Transverse colon (tissue), 4 donors: ENCODE measurements at regions not wholly inside any gene's neighbourhood (a gene's known extent, or its start where the extent isn't known, plus 50 kb on each side); places are given as distances from the start of the nearest gene placed in this dataset.
"Not testable (repeated sequence)": the region's sequence is repeated elsewhere in the genome, so short reads cannot be mapped to it uniquely, and the experiment has no call there.

ENCODE experiments used
- DNase-seq: peaks from one replicate; pipeline ENCODE4 v3.0.0-alpha.2; 2019
- H3K27ac ChIP-seq, 4 donors: fragments of 200-600 bp; sonication (generic); 2 replicates each; pipeline ENCODE4 v1.5.1; 2016 to 2018; ENCODE audit warnings: inconsistent platforms in 4 of 4
- H3K27me3 ChIP-seq: fragments of 200-600 bp; sonication (generic); 2 replicates; pipeline ENCODE4 v1.5.1; 2017; ENCODE audit warnings: inconsistent platforms
- H3K36me3 ChIP-seq, 4 donors: fragments of 200-600 bp; sonication (generic); 2 replicates each; pipeline ENCODE4 v1.5.1; 2017 to 2019; ENCODE audit warnings: inconsistent platforms in 4 of 4
- H3K4me1 ChIP-seq, 4 donors: fragments of 200-600 bp; sonication (generic); 2 replicates each; pipeline ENCODE4 v1.5.1; 2017 to 2020; ENCODE audit warnings: inconsistent platforms in 4 of 4
- H3K4me3 ChIP-seq, 4 donors: fragments of 200-600 bp; sonication (generic); 1 replicate in 1 of 4; 2 replicates in 3 of 4; pipeline versions ENCODE4 v1.5.1 to v1.6.1; 2017 to 2019; ENCODE audit warnings: inconsistent platforms in 4 of 4
- H3K9me3 ChIP-seq, 2 donors: fragments of 200-600 bp; sonication (generic); 2 replicates each; pipeline ENCODE4 v1.5.1; 2017 to 2019; ENCODE audit warnings: inconsistent platforms in 2 of 2
- CTCF ChIP-seq, 5 experiments: fragments of 200-600 bp in 3 of 5; fragments of 450-650 bp in 2 of 5; sonication (generic) in 3 of 5; IDR thresholded peaks; 1 replicate in 2 of 5; 2 replicates in 3 of 5; pipeline ENCODE4 v1.5.1; 2016 to 2017; ENCODE audit warnings: antibody characterized with exemption in 5 of 5, inconsistent platforms in 3 of 5, mild to moderate bottlenecking in 2 of 5, moderate library complexity in 1 of 5
- EP300 ChIP-seq: sonication (generic); formaldehyde crosslinking; IDR thresholded peaks from one replicate; pipeline ENCODE4 v1.6.1; 2017; ENCODE audit warnings: antibody characterized with exemption, low read depth
- POLR2A ChIP-seq: fragments of 450-650 bp; IDR thresholded peaks from one replicate; pipeline ENCODE4 v1.6.1; 2016; ENCODE audit warnings: antibody characterized with exemption, mild to moderate bottlenecking, moderate library complexity
- POLR2AphosphoS5 ChIP-seq, 3 donors: sonication (generic); formaldehyde crosslinking; IDR thresholded peaks; one replicate each; pipeline ENCODE4 v1.6.1; 2016; ENCODE audit warnings: antibody characterized with exemption in 3 of 3
- WGBS, 2 donors: methylation state at CpG; one replicate each; pipeline ENCODE4 v1.1.5; 2018; ENCODE audit warnings: low coverage in 1 of 2; 5-methylcytosine and 5-hydroxymethylcytosine counted together
- in situ Hi-C, 4 donors: fragments of 200-750 bp; cut with MboI; loops; one replicate each; pipeline versions ENCODE4 v1.15.0 to v1.15.1; 2017; ENCODE audit warnings: low sequenced_read_pairs in 3 of 4, low pct_ligation_motif_present in 1 of 4, low pct_unique_long_range_greater_than_20kb in 1 of 4
- intact Hi-C: fragments of 100-400 bp; cut with DNase I; formaldehyde crosslinking; loops from one replicate; pipeline ENCODE4 v1.15.1; 2023; ENCODE audit warnings: low total_unique reads

- Histone ChIP-seq H3K4me3 (no peak overlapping the region), H3K4me1 (no peaks in the 10 kb centered on the region), H3K27ac (no peak overlapping the region), H3K27me3 (no peaks in the 10 kb centered on the region), H3K36me3 (no peaks in the 10 kb centered on the region), H3K9me3 (no peaks in the 10 kb centered on the region)
- no peak for DNase-seq
- TF ChIP-seq CTCF (IDR thresholded peaks at IDR 0.05) (no peak), POLR2A (no peak), POLR2AphosphoS5 (IDR thresholded peaks at IDR 0.05) (no peak), EP300 (no peak)
- intact Hi-C loops (no loop called here), in situ Hi-C loops (no loop called here)
These were observed 164.3 kb downstream of the FCRL5 start for GRCh38 chr1:157388057-157388456.

- no peak overlapping the region for H3K27ac ChIP-seq
- no peaks in the 10 kb centered on the region for H3K9me3 ChIP-seq
- TF ChIP-seq POLR2A (no peak), CTCF (IDR thresholded peaks at IDR 0.05) (no peak), EP300 (no peak)
- DNase-seq = no peak
- intact Hi-C loops = no loop called here
- no peaks in the 10 kb centered on the region for H3K36me3 ChIP-seq
- WGBS, 2 donors = 62 to 63% methylated on average over 2 of the region's 2 CpGs
- no peaks in the 10 kb centered on the region for H3K4me1 ChIP-seq
- H3K27me3 ChIP-seq = no peaks in the 10 kb centered on the region
- no peak overlapping the region for H3K4me3 ChIP-seq
- in situ Hi-C loops = no loop called here
These were observed 168.1 kb downstream of the FCRL5 start for GRCh38 chr1:157384258-157384657.

GRCh38 chr1:157382351-157382750 lies 170.0 kb downstream of the FCRL5 start:
- intact Hi-C loops (no loop called here), in situ Hi-C loops (no loop called here)
- H3K36me3 ChIP-seq = no peaks in the 10 kb centered on the region
- no peak for TF ChIP-seq POLR2A
- no peak for DNase-seq
- H3K4me1 ChIP-seq = no peaks in the 10 kb centered on the region
- WGBS, 2 donors = 83 to 90% methylated on average over 1 of the region's 1 CpG
- no peaks in the 10 kb centered on the region for H3K27me3 ChIP-seq
- H3K4me3 ChIP-seq = no peak overlapping the region
- no peak overlapping the region for H3K27ac ChIP-seq
- H3K9me3 ChIP-seq = no peaks in the 10 kb centered on the region

DNA sequence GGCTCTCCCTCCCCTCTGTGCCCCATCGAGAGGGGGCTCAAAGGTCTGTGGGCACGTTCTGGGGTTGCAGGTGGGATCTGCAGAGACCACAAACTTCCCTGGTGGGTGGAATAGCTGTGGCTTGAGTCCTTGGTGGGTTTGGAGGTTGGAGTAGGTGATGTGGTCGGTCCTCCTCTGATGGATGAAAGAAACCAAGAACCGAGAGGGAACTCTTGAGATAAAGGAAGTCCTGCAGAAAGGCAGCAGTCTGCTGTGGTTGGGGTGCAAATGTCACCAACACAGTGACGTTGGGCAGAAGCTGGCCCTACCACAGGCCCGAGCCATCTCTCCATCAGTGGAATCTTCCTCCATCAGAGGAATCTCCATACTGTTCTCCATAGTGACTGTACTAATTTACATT lies 171.8 kb downstream of the FCRL5 start:
- no peak for DNase-seq
- no peak overlapping the region for H3K27ac ChIP-seq
- H3K4me1 ChIP-seq = no peaks in the 10 kb centered on the region
- no peaks in the 10 kb centered on the region for H3K27me3 ChIP-seq
- TF ChIP-seq CTCF (IDR thresholded peaks at IDR 0.05) (no peak), POLR2A (no peak), EP300 (no peak), POLR2AphosphoS5 (IDR thresholded peaks at IDR 0.05) (no peak)
- no peaks in the 10 kb centered on the region for H3K36me3 ChIP-seq
- WGBS, 2 donors = 49% methylated on average over 4 to 6 of the region's 6 CpGs
- H3K9me3 ChIP-seq = no peaks in the 10 kb centered on the region
- intact Hi-C loops (no loop called here), in situ Hi-C loops (no loop called here)
- no peak overlapping the region for H3K4me3 ChIP-seq

- peak; percentile 44 to 61 (median 52) for TF ChIP-seq CTCF (IDR thresholded peaks at IDR 0.05)
- WGBS, 2 donors = 0 to 29% methylated on average over 1 to 8 of the region's 8 CpGs
- H3K4me3 ChIP-seq, H3K36me3 ChIP-seq, H3K4me1 ChIP-seq, H3K27ac ChIP-seq, H3K27me3 ChIP-seq, H3K9me3 ChIP-seq, intact Hi-C loops: not testable (repeated sequence)
- in situ Hi-C loops = loop anchor here (5.0 to 10.0 kb wide), 3 partner anchors 110 to 118 kb away; no protein-coding TSS in a partner anchor
- peak; percentile 46 for DNase-seq
These were observed 175.0 kb downstream of the FCRL5 start for GRCh38 chr1:157377280-157377713.
